ENCODE measurements at regions not wholly inside any gene's neighbourhood (a gene's known extent, or its start where the extent isn't known, plus 50 kb on each side); places are given as distances from the start of the nearest gene placed in this dataset.

DNA sequence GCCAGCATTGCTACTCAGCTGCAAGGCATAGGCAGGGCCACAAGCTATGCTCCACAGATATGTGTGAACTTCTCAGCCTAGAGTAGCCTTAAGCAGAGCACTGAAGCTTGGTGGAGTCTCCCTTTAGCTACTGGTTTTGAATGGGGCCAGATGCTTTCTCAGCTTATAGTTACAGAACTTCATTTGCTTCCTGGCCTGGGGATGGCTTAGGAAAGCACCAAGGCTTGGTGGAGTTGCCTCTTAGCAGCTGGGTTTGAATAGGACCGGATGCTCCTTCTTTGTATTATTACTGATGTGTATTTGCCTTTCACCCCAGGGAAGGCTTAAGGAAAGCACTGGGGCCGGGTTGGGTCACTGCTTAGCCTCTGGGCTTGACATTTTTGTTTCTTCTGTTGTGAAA lies 497.8 kb upstream of the SEMA6A start:
- H3K27me3 ChIP-seq (ENCODE audit: control insufficient read depth, extremely low read depth, insufficient read depth, low read length): no peaks in the 10 kb centered on the region
- FAIRE-seq (no peak), DNase-seq (ENCODE audit: low read depth, low spot score) (no peak)
- no peaks in the 10 kb centered on the region for H4K20me1 ChIP-seq (ENCODE audit: control insufficient read depth, extremely low read depth, insufficient read depth, low read length)
- dilution Hi-C loops (cut with MboI; ENCODE audit: extremely low pct_ligation_motif_present, low sequenced_read_pairs): no loop called here
- no peaks in the 10 kb centered on the region for H3K4me1 ChIP-seq (ENCODE audit: control insufficient read depth, extremely low read depth, insufficient read depth, low read length)
- TF ChIP-seq CTCF (optimal IDR thresholded peaks at IDR 0.05 in 1 of 3, IDR thresholded peaks at IDR 0.05 in 1 of 3, conservative IDR thresholded peaks at IDR 0.05 in 1 of 3; ENCODE audit: extremely low read depth in 1 of 3, insufficient read depth in 2 of 3, low read length in 3 of 3) (no peak), EZH2 (IDR thresholded peaks at IDR 0.05; ENCODE audit: low read length) (no peak)
- no peaks in the 10 kb centered on the region for H3K79me2 ChIP-seq (ENCODE audit: control insufficient read depth, insufficient read depth, low read length)
- no peak overlapping the region for H2AFZ ChIP-seq (ENCODE audit: control insufficient read depth, low read length)
- H3K9me3 ChIP-seq (ENCODE audit: control insufficient read depth, low read depth, low read length): no peaks in the 10 kb centered on the region
- H3K27ac ChIP-seq (ENCODE audit: control insufficient read depth, insufficient read depth, low read length): no peak overlapping the region
- no peak overlapping the region for H3K9ac ChIP-seq (ENCODE audit: control insufficient read depth, extremely low read depth, insufficient read depth, low read length)
- no peaks in the 10 kb centered on the region for H3K36me3 ChIP-seq (ENCODE audit: control insufficient read depth in 2 of 2, extremely low read depth in 1 of 2, insufficient read depth in 2 of 2, low read length in 2 of 2)
- no peaks in the 10 kb centered on the region for H3K9me1 ChIP-seq (ENCODE audit: control insufficient read depth, extremely low read depth, insufficient read depth, low read length)
- H3K4me3 ChIP-seq (ENCODE audit: control insufficient read depth in 2 of 3, extremely low read depth in 1 of 3, insufficient read depth in 2 of 3, low read depth in 1 of 3, low read length in 3 of 3): no peak overlapping the region
- H3K4me2 ChIP-seq (ENCODE audit: control insufficient read depth, extremely low read depth, insufficient read depth, low read depth, low read length): no peak overlapping the region

DNA sequence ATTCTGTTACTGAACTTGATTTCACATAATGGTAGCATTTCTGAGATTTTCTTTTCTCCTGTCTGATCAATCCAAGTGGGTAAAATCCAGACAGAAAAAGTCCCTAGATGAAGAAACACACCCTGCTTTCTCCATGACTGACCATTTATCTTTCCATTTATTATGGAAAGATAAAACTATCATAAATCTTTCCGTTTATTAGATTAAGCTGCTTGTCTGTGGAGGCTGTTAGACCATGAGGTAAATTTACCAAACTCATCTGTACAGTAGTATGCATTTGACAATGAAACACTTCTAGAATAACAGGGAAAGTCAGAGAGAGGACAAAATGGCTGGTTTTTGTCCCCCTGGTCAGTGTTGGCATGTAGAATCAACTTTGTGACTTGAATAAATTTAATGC lies 491.2 kb upstream of the SEMA6A start:
- dilution Hi-C loops (cut with MboI; ENCODE audit: extremely low pct_ligation_motif_present, low sequenced_read_pairs): no loop called here

More for the DNA sequence above, 491.2 kb upstream of the SEMA6A start:
- Histone ChIP-seq H3K4me2 (ENCODE audit: control insufficient read depth, extremely low read depth, insufficient read depth, low read depth, low read length) (no peak overlapping the region), H3K4me3 (ENCODE audit: control insufficient read depth in 2 of 3, extremely low read depth in 1 of 3, insufficient read depth in 2 of 3, low read depth in 1 of 3, low read length in 3 of 3) (no peak overlapping the region), H3K4me1 (ENCODE audit: control insufficient read depth, extremely low read depth, insufficient read depth, low read length) (no peaks in the 10 kb centered on the region), H3K36me3 (ENCODE audit: control insufficient read depth in 2 of 2, extremely low read depth in 1 of 2, insufficient read depth in 2 of 2, low read length in 2 of 2) (no peaks in the 10 kb centered on the region), H3K27me3 (ENCODE audit: control insufficient read depth, extremely low read depth, insufficient read depth, low read length) (no peaks in the 10 kb centered on the region), H3K79me2 (ENCODE audit: control insufficient read depth, insufficient read depth, low read length) (no peaks in the 10 kb centered on the region), H3K9ac (ENCODE audit: control insufficient read depth, extremely low read depth, insufficient read depth, low read length) (no peak overlapping the region), H3K9me1 (ENCODE audit: control insufficient read depth, extremely low read depth, insufficient read depth, low read length) (no peaks in the 10 kb centered on the region), H3K9me3 (ENCODE audit: control insufficient read depth, low read depth, low read length) (no peaks in the 10 kb centered on the region), H2AFZ (ENCODE audit: control insufficient read depth, low read length) (no peak overlapping the region), H3K27ac (ENCODE audit: control insufficient read depth, insufficient read depth, low read length) (no peak overlapping the region), H4K20me1 (ENCODE audit: control insufficient read depth, extremely low read depth, insufficient read depth, low read length) (no peaks in the 10 kb centered on the region)
- TF ChIP-seq CTCF (optimal IDR thresholded peaks at IDR 0.05 in 1 of 3, IDR thresholded peaks at IDR 0.05 in 1 of 3, conservative IDR thresholded peaks at IDR 0.05 in 1 of 3; ENCODE audit: extremely low read depth in 1 of 3, insufficient read depth in 2 of 3, low read length in 3 of 3): no peak
- TF ChIP-seq EZH2 (IDR thresholded peaks at IDR 0.05; ENCODE audit: low read length): no peak
- DNase-seq (ENCODE audit: low read depth, low spot score): no peak
- FAIRE-seq: no peak

Data from keratinocyte (primary cell).